GM23338 (cell line): ENCODE measurements at regions not wholly inside any gene's neighbourhood (a gene's known extent, or its start where the extent isn't known, plus 50 kb on each side); places are given as distances from the start of the nearest gene placed in this dataset.

ENCODE experiments used
- ATAC-seq: fragments of 200-7000 bp; cut with Tn5 transposase; 3 replicates; pipeline ENCODE4 v1.9.1; 2020
- DNase-seq: peaks from one replicate; pipeline ENCODE4 v3.0.0-alpha.2; 2015; ENCODE audit warnings: low spot score
- H2AFZ ChIP-seq: fragments of 200-600 bp; sonication (generic); 2 replicates; pipeline ENCODE4 v1.8.0; 2016; ENCODE audit warnings: antibody characterized with exemption, mild to moderate bottlenecking, moderate library complexity
- H3F3A ChIP-seq: fragments of 200-600 bp; sonication (generic); replicated peaks from 2 replicates; pipeline ENCODE4 v1.8.0; 2017; ENCODE audit warnings: antibody characterized with exemption, mixed run types, low read depth
- H3K27ac ChIP-seq: fragments of 200-600 bp; sonication (generic); 2 replicates; pipeline ENCODE4 v1.6.1; 2016; ENCODE audit warnings: low read depth
- H3K27me3 ChIP-seq: fragments of 200-600 bp; sonication (generic); 2 replicates; pipeline ENCODE4 v1.8.0; 2016; ENCODE audit warnings: mild to moderate bottlenecking, mixed run types, moderate library complexity; ENCODE audit not compliant: insufficient read depth
- H3K36me3 ChIP-seq: fragments of 200-600 bp; sonication (generic); 2 replicates; pipeline ENCODE4 v1.8.0; 2016; ENCODE audit warnings: mild to moderate bottlenecking; ENCODE audit not compliant: insufficient read depth
- H3K4me1 ChIP-seq: fragments of 200-600 bp; sonication (generic); 2 replicates; pipeline ENCODE4 v1.8.0; 2016; ENCODE audit warnings: mild to moderate bottlenecking, moderate library complexity; ENCODE audit not compliant: insufficient read depth
- H3K4me2 ChIP-seq: fragments of 200-600 bp; sonication (generic); 2 replicates; pipeline ENCODE4 v1.7.1; 2017; ENCODE audit warnings: mixed run types
- H3K4me3 ChIP-seq: fragments of 200-600 bp; sonication (generic); 2 replicates; pipeline ENCODE4 v1.6.1; 2016; ENCODE audit warnings: mixed run types
- H3K79me2 ChIP-seq: fragments of 200-600 bp; sonication (generic); replicated peaks from 2 replicates; pipeline ENCODE4 v1.8.0; 2017; ENCODE audit warnings: mild to moderate bottlenecking; ENCODE audit not compliant: insufficient read depth
- H3K9me2 ChIP-seq: fragments of 200-600 bp; sonication (generic); 2 replicates; pipeline ENCODE4 v1.8.0; 2017; ENCODE audit not compliant: insufficient read depth
- H4K20me1 ChIP-seq: fragments of 200-600 bp; sonication (generic); replicated peaks from 2 replicates; pipeline ENCODE4 v1.8.0; 2017; ENCODE audit warnings: mild to moderate bottlenecking; ENCODE audit not compliant: insufficient read depth
- H3K27ac Mint-ChIP-seq: 2 replicates; pipeline ENCODE4 v1.8.0; 2020; ENCODE audit warnings: inconsistent platforms, mild to moderate bottlenecking, moderate library complexity, mixed read lengths
- H3K27me3 Mint-ChIP-seq: 3 replicates; pipeline ENCODE4 v1.8.0; 2022; ENCODE audit warnings: low read depth, mild to moderate bottlenecking, moderate library complexity, mixed read lengths, inconsistent platforms; ENCODE audit not compliant: insufficient read depth, poor library complexity
- H3K36me3 Mint-ChIP-seq: 3 replicates; pipeline ENCODE4 v1.8.0; 2021; ENCODE audit warnings: low read depth, mild to moderate bottlenecking, inconsistent platforms, moderate library complexity, mixed read lengths
- H3K4me1 Mint-ChIP-seq: 3 replicates; pipeline ENCODE4 v1.8.0; 2020; ENCODE audit warnings: mild to moderate bottlenecking, inconsistent platforms, mixed read lengths
- H3K4me3 Mint-ChIP-seq: 3 replicates; pipeline ENCODE4 v1.8.0; 2021; ENCODE audit warnings: moderate library complexity, mild to moderate bottlenecking, inconsistent platforms, mixed read lengths
- H3K9me3 Mint-ChIP-seq: 3 replicates; pipeline ENCODE4 v1.8.0; 2020; ENCODE audit warnings: moderate library complexity, mild to moderate bottlenecking, inconsistent platforms, mixed read lengths
- CREB1 ChIP-seq: fragments of 250-450 bp; sonication (Bioruptor Pico); IDR thresholded peaks from 2 replicates; pipeline ENCODE4 v1.5.0; 2020; ENCODE audit warnings: low read depth, mild to moderate bottlenecking, moderate library complexity
- CTCF ChIP-seq, 2 experiments: fragments of 200-600 bp in 1 of 2; sonication (generic) in 1 of 2; conservative IDR thresholded peaks; 2 replicates each; pipeline versions ENCODE4 v1.5.1 to v1.6.1; 2016 to 2017; ENCODE audit warnings: antibody characterized with exemption in 2 of 2, low read depth in 2 of 2, mild to moderate bottlenecking in 2 of 2, moderate library complexity in 1 of 2
- ETS1 ChIP-seq: IDR thresholded peaks from 2 replicates; pipeline ENCODE4 v1.6.1; 2016; ENCODE audit warnings: antibody characterized with exemption
- EZH2 ChIP-seq: fragments of 200-600 bp; sonication (generic); IDR thresholded peaks from one replicate; pipeline ENCODE4 v1.8.0; 2017; ENCODE audit warnings: antibody characterized with exemption, mild to moderate bottlenecking, low read depth; ENCODE audit not compliant: unreplicated experiment
- NANOG ChIP-seq: IDR thresholded peaks from 2 replicates; pipeline ENCODE4 v1.6.1; 2016; ENCODE audit warnings: antibody characterized with exemption, borderline replicate concordance
- REST ChIP-seq: IDR thresholded peaks from one replicate; pipeline ENCODE4 v1.6.1; 2018; ENCODE audit warnings: antibody characterized with exemption; ENCODE audit not compliant: unreplicated experiment
- STAT1 ChIP-seq: IDR thresholded peaks from one replicate; pipeline ENCODE4 v1.6.1; 2016; ENCODE audit warnings: antibody characterized with exemption; ENCODE audit not compliant: unreplicated experiment
- ZNF462 ChIP-seq: fragments of 250-450 bp; sonication (Bioruptor Pico); IDR thresholded peaks from 2 replicates; pipeline ENCODE4 v1.5.0; 2020; ENCODE audit warnings: mild to moderate bottlenecking, moderate library complexity

GRCh38 chr6:22886650-22887581, 317.6 kb downstream of the HDGFL1 start:
- Mint-ChIP-seq H3K4me3 (no peak overlapping the region), H3K9me3 (no peaks in the 10 kb centered on the region), H3K27me3 (no peaks in the 10 kb centered on the region), H3K36me3 (no peaks in the 10 kb centered on the region), H3K4me1 (peaks cover 15% of the 10 kb centered on the region), H3K27ac (no peak overlapping the region)
- H3F3A ChIP-seq: no peaks in the 10 kb centered on the region
- no peaks in the 10 kb centered on the region for H3K79me2 ChIP-seq
- H3K27me3 ChIP-seq: no peaks in the 10 kb centered on the region
- no peak for TF ChIP-seq CTCF (conservative IDR thresholded peaks at IDR 0.05; ENCODE audit: low read depth in 2 of 2)
- no peak for TF ChIP-seq NANOG
- TF ChIP-seq CREB1 (CRISPR knock-in tag): no peak
- no peak for TF ChIP-seq EZH2
- no peak for TF ChIP-seq REST
- TF ChIP-seq ZNF462: no peak
- no peak for TF ChIP-seq STAT1
- TF ChIP-seq ETS1: no peak
- no peak overlapping the region for H2AFZ ChIP-seq
- H3K4me3 ChIP-seq: no peak overlapping the region
- no peaks in the 10 kb centered on the region for H3K36me3 ChIP-seq
- H4K20me1 ChIP-seq: no peaks in the 10 kb centered on the region
- ATAC-seq (no peak), DNase-seq (no peak)
- H3K4me2 ChIP-seq: no peak overlapping the region
- no peaks in the 10 kb centered on the region; the same call in 1 of the 2 replicates for H3K9me2 ChIP-seq
- H3K27ac ChIP-seq: no peak overlapping the region
- no peaks in the 10 kb centered on the region for H3K4me1 ChIP-seq
